ENCODE measurements at regions not wholly inside any gene's neighbourhood (a gene's known extent, or its start where the extent isn't known, plus 50 kb on each side); places are given as distances from the start of the nearest gene placed in this dataset.

GRCh38 chr2:117126656-117127055 is 687.8 kb upstream of the DDX18 start:
- Histone ChIP-seq H4K8ac (ENCODE audit: low read depth in 2 of 2, low read length in 2 of 2) (no peak overlapping the region), H3K23ac (ENCODE audit: low read depth, low read length) (no peak overlapping the region), H3K4me2 (ENCODE audit: low read depth, low read length) (no peak overlapping the region), H3K27ac (ENCODE audit: insufficient read depth, low read length) (no peak overlapping the region), H3K4ac (ENCODE audit: low read depth, low read length) (no peak overlapping the region), H4K5ac (ENCODE audit: low read depth, low read length) (no peak overlapping the region), H3K36me3 (ENCODE audit: control insufficient read depth, insufficient read depth, low read length) (no peaks in the 10 kb centered on the region), H2BK20ac (ENCODE audit: low read depth, low read length) (no peak overlapping the region), H3K79me1 (ENCODE audit: low read depth in 1 of 2, low read length in 2 of 2) (no peaks in the 10 kb centered on the region), H3K14ac (replicated peaks; ENCODE audit: low read depth, low read length) (no peak overlapping the region), H3K9me1 (ENCODE audit: insufficient read depth, low read length) (no peaks in the 10 kb centered on the region), H2AK9ac (replicated peaks; ENCODE audit: low read depth, low read length, poor library complexity) (no peak overlapping the region), H2BK15ac (ENCODE audit: low read depth, low read length) (no peak overlapping the region), H3K9me3 (ENCODE audit: control insufficient read depth, insufficient read depth, low read length) (peaks cover 11% of the 10 kb centered on the region), H3K4me1 (ENCODE audit: control insufficient read depth, insufficient read depth, low read length) (no peaks in the 10 kb centered on the region), H2AFZ (replicated peaks; ENCODE audit: low read length, poor library complexity) (no peak overlapping the region), H4K91ac (ENCODE audit: insufficient read depth, low read depth, low read length) (no peak overlapping the region), H2BK120ac (ENCODE audit: low read depth, low read length) (no peak overlapping the region), H2BK5ac (ENCODE audit: low read depth, low read length, poor library complexity, severe bottlenecking) (no peak overlapping the region), H3K9ac (ENCODE audit: low read depth, low read length) (no peak overlapping the region), H2AK5ac (ENCODE audit: low read depth, low read length) (no peak overlapping the region), H3K4me3 (ENCODE audit: insufficient read depth, low read depth, low read length) (no peak overlapping the region), H3K18ac (ENCODE audit: low read depth, low read length) (no peak overlapping the region), H4K20me1 (ENCODE audit: insufficient read depth, low read length) (no peaks in the 10 kb centered on the region), H3K27me3 (ENCODE audit: control insufficient read depth, insufficient read depth, low read length) (no peaks in the 10 kb centered on the region), H3K56ac (ENCODE audit: extremely low read depth, insufficient read depth, low read length) (no peak overlapping the region)
- dilution Hi-C loops (cut with HindIII; ENCODE audit: low sequenced_read_pairs, unreplicated experiment): no loop called here
- ChIA-PET CTCF (no interaction called here), POLR2A (ENCODE audit: unreplicated experiment) (no interaction called here)
- in situ Hi-C loops (cut with MboI; ENCODE audit: low sequenced_read_pairs): no loop called here
- TF ChIP-seq MAFK (IDR thresholded peaks at IDR 0.05; ENCODE audit: low read depth, low read length): no peak
- intact Hi-C loops (cut with micrococcal nuclease): no loop called here
- ATAC-seq (ENCODE audit: low read depth) (no peak), DNase-seq (no peak)
- WGBS, 2 experiments (ENCODE audit: extremely low coverage in 2 of 2, insufficient read length in 1 of 2): no CpG with 5 or more reads among the region's 3 CpGs
- no TSS peak for BruUV-seq (replicated peaks)
